DND-41 (cell line): ENCODE measurements at regions not wholly inside any gene's neighbourhood (a gene's known extent, or its start where the extent isn't known, plus 50 kb on each side); places are given as distances from the start of the nearest gene placed in this dataset.

Experiments used
- CTCF ChIP-seq: IDR thresholded peaks from 2 replicates; pipeline ENCODE4 v1.5.1; 2012; ENCODE audit warnings: borderline replicate concordance, low read length, moderate library complexity, mild to moderate bottlenecking; ENCODE audit not compliant: poor library complexity, severe bottlenecking; ENCODE audit errors: extremely low read depth
- EZH2 ChIP-seq: IDR thresholded peaks from 3 replicates; pipeline ENCODE4 v1.6.1; 2012; ENCODE audit warnings: borderline replicate concordance, low read depth, mild to moderate bottlenecking, moderate library complexity, low read length, inconsistent platforms; ENCODE audit not compliant: severe bottlenecking

- TF ChIP-seq CTCF, result no peak
- TF ChIP-seq EZH2, result no peak
Observed at GRCh38 chr1:81388435-81388834, 412.3 kb upstream of the ADGRL2 start.
